Central memory CD8-positive, alpha-beta T cell (primary cell): ENCODE measurements at regions not wholly inside any gene's neighbourhood (a gene's known extent, or its start where the extent isn't known, plus 50 kb on each side); places are given as distances from the start of the nearest gene placed in this dataset.
"Not testable (repeated sequence)": the region's sequence is repeated elsewhere in the genome, so short reads cannot be mapped to it uniquely, and the experiment has no call there.

ENCODE experiments used
- ATAC-seq: fragments of 150-1000 bp; cut with Tn5 transposase; replicated peaks from 2 replicates; pipeline ENCODE4 v1.10.0; 2022; ENCODE audit warnings: mild to moderate bottlenecking, moderate FRiP score, moderate number of reproducible peaks; ENCODE audit not compliant: poor library complexity, severe bottlenecking; ENCODE audit errors: extremely low read depth
- DNase-seq, 2 donors: peaks; one replicate each; pipeline ENCODE4 v3.0.0; 2021; ENCODE audit warnings: low spot score in 2 of 2
- H3K27ac Mint-ChIP-seq: one replicate; pipeline ENCODE4 v1.8.0; 2022; ENCODE audit warnings: low read depth, mild to moderate bottlenecking, moderate library complexity, mixed read lengths
- H3K27me3 Mint-ChIP-seq: one replicate; pipeline ENCODE4 v1.8.0; 2022; ENCODE audit warnings: mixed read lengths
- H3K36me3 Mint-ChIP-seq: one replicate; pipeline ENCODE4 v1.8.0; 2022; ENCODE audit warnings: mild to moderate bottlenecking, moderate library complexity, mixed read lengths; ENCODE audit not compliant: insufficient read depth
- H3K4me1 Mint-ChIP-seq: one replicate; pipeline ENCODE4 v1.8.0; 2022; ENCODE audit warnings: mixed read lengths
- H3K4me3 Mint-ChIP-seq: one replicate; pipeline ENCODE4 v1.8.0; 2022; ENCODE audit warnings: mild to moderate bottlenecking, moderate library complexity, mixed read lengths
- H3K9me3 Mint-ChIP-seq: one replicate; pipeline ENCODE4 v1.8.0; 2022; ENCODE audit warnings: mixed read lengths

- Mint-ChIP-seq H3K9me3 (no peaks in the 10 kb centered on the region), H3K4me1 (no peaks in the 10 kb centered on the region), H3K4me3 (no peak overlapping the region), H3K27me3 (peaks cover 22% of the 10 kb centered on the region), H3K27ac (no peak overlapping the region), H3K36me3 (no peaks in the 10 kb centered on the region)
- no peak for ATAC-seq
- no peak for DNase-seq
Measured at GRCh38 chr19:28700176-28700575, 512.8 kb downstream of the UQCRFS1 start.

- no peaks in the 10 kb centered on the region for H3K36me3 Mint-ChIP-seq
- peaks cover 39% of the 10 kb centered on the region for H3K27me3 Mint-ChIP-seq
- ATAC-seq, result no peak
- no peaks in the 10 kb centered on the region for H3K4me1 Mint-ChIP-seq
- no peak overlapping the region for H3K27ac Mint-ChIP-seq
- no peak for DNase-seq
- no peaks in the 10 kb centered on the region for H3K9me3 Mint-ChIP-seq
- H3K4me3 Mint-ChIP-seq, result no peak overlapping the region
Measured at GRCh38 chr19:28697308-28697707, 515.6 kb downstream of the UQCRFS1 start.

GRCh38 chr19:28694812-28695211 is 518.1 kb downstream of the UQCRFS1 start:
- Mint-ChIP-seq H3K27me3 (peaks cover 39% of the 10 kb centered on the region), H3K4me1 (no peaks in the 10 kb centered on the region)

GRCh38 chr19:28691683-28692082 is 521.3 kb downstream of the UQCRFS1 start:
- H3K4me1 Mint-ChIP-seq, result no peaks in the 10 kb centered on the region
- no peak overlapping the region for H3K27ac Mint-ChIP-seq
- peaks cover 30% of the 10 kb centered on the region for H3K27me3 Mint-ChIP-seq
- H3K4me3 Mint-ChIP-seq, result no peak overlapping the region
- ATAC-seq (no peak), DNase-seq (no peak)
- H3K36me3 Mint-ChIP-seq, result peaks cover 2% of the 10 kb centered on the region
- H3K9me3 Mint-ChIP-seq, result no peaks in the 10 kb centered on the region

More at GRCh38 chr19:28694812-28695211, 518.1 kb downstream of the UQCRFS1 start:
- ATAC-seq (no peak), DNase-seq (no peak)
- peaks cover 2% of the 10 kb centered on the region for H3K36me3 Mint-ChIP-seq
- H3K4me3 Mint-ChIP-seq, result no peak overlapping the region
- H3K27ac Mint-ChIP-seq, result no peak overlapping the region
- H3K9me3 Mint-ChIP-seq, result no peaks in the 10 kb centered on the region

- not testable (repeated sequence) for ATAC-seq, H3K27me3 Mint-ChIP-seq, H3K4me3 Mint-ChIP-seq, H3K36me3 Mint-ChIP-seq, DNase-seq, H3K9me3 Mint-ChIP-seq, H3K4me1 Mint-ChIP-seq, H3K27ac Mint-ChIP-seq
Measured at GRCh38 chr19:28689464-28689863, 523.5 kb downstream of the UQCRFS1 start.

- no peak overlapping the region for H3K27ac Mint-ChIP-seq
- H3K9me3 Mint-ChIP-seq, result no peaks in the 10 kb centered on the region
- no peak for ATAC-seq
- peaks cover 2% of the 10 kb centered on the region for H3K36me3 Mint-ChIP-seq
- H3K4me3 Mint-ChIP-seq, result no peak overlapping the region
- no peak for DNase-seq
- H3K27me3 Mint-ChIP-seq, result no peaks in the 10 kb centered on the region
- no peaks in the 10 kb centered on the region for H3K4me1 Mint-ChIP-seq
Measured at GRCh38 chr19:28687296-28687695, 525.7 kb downstream of the UQCRFS1 start.

- Mint-ChIP-seq H3K36me3 (peaks cover 2% of the 10 kb centered on the region), H3K4me1 (no peaks in the 10 kb centered on the region), H3K9me3 (no peaks in the 10 kb centered on the region), H3K27ac (no peak overlapping the region), H3K4me3 (no peak overlapping the region), H3K27me3 (no peaks in the 10 kb centered on the region)
- ATAC-seq (no peak), DNase-seq (no peak)
Measured at GRCh38 chr19:28686756-28687155, 526.2 kb downstream of the UQCRFS1 start.

- no peak overlapping the region for H3K4me3 Mint-ChIP-seq
- no peaks in the 10 kb centered on the region for H3K4me1 Mint-ChIP-seq
- H3K27ac Mint-ChIP-seq, result no peak overlapping the region
- ATAC-seq (no peak), DNase-seq (no peak)
- H3K9me3 Mint-ChIP-seq, result no peaks in the 10 kb centered on the region
- H3K36me3 Mint-ChIP-seq, result no peaks in the 10 kb centered on the region
- H3K27me3 Mint-ChIP-seq, result no peaks in the 10 kb centered on the region
Measured at GRCh38 chr19:28685802-28686201, 527.1 kb downstream of the UQCRFS1 start.

GRCh38 chr19:28685077-28685476 is 527.9 kb downstream of the UQCRFS1 start:
- not testable (repeated sequence) for H3K36me3 Mint-ChIP-seq, DNase-seq, H3K4me1 Mint-ChIP-seq, H3K27me3 Mint-ChIP-seq, H3K9me3 Mint-ChIP-seq, H3K4me3 Mint-ChIP-seq, H3K27ac Mint-ChIP-seq, ATAC-seq

GRCh38 chr19:28680111-28680510 is 532.8 kb downstream of the UQCRFS1 start:
- Mint-ChIP-seq H3K36me3 (no peaks in the 10 kb centered on the region), H3K4me3 (no peak overlapping the region), H3K9me3 (no peaks in the 10 kb centered on the region), H3K27ac (no peak overlapping the region), H3K4me1 (no peaks in the 10 kb centered on the region), H3K27me3 (no peaks in the 10 kb centered on the region)
- DNase-seq, result no peak
- no peak for ATAC-seq

- Mint-ChIP-seq H3K36me3 (peaks cover 2% of the 10 kb centered on the region), H3K4me1 (no peaks in the 10 kb centered on the region), H3K9me3 (peaks cover 32% of the 10 kb centered on the region), H3K27me3 (peaks cover 10% of the 10 kb centered on the region), H3K4me3 (no peak overlapping the region), H3K27ac (no peak overlapping the region)
- ATAC-seq, result no peak
- no peak for DNase-seq
Measured at GRCh38 chr19:28670836-28671235, 542.1 kb downstream of the UQCRFS1 start.

GRCh38 chr19:28669804-28670203 is 543.1 kb downstream of the UQCRFS1 start:
- H3K4me1 Mint-ChIP-seq, result no peaks in the 10 kb centered on the region
- ATAC-seq (no peak), DNase-seq (no peak)
- no peak overlapping the region for H3K4me3 Mint-ChIP-seq
- H3K27ac Mint-ChIP-seq, result no peak overlapping the region
- H3K9me3 Mint-ChIP-seq, result peaks cover 32% of the 10 kb centered on the region
- peaks cover 15% of the 10 kb centered on the region for H3K27me3 Mint-ChIP-seq
- peaks cover 2% of the 10 kb centered on the region for H3K36me3 Mint-ChIP-seq

GRCh38 chr19:28667348-28667977 is 545.5 kb downstream of the UQCRFS1 start:
- peaks cover 2% of the 10 kb centered on the region for H3K36me3 Mint-ChIP-seq
- peaks cover 26% of the 10 kb centered on the region for H3K27me3 Mint-ChIP-seq
- H3K27ac Mint-ChIP-seq, result no peak overlapping the region
- peaks cover 19% of the 10 kb centered on the region for H3K9me3 Mint-ChIP-seq
- no peaks in the 10 kb centered on the region for H3K4me1 Mint-ChIP-seq
- no peak overlapping the region for H3K4me3 Mint-ChIP-seq
- no peak for DNase-seq
- ATAC-seq, result no peak
